ENCODE measurements at regions not wholly inside any gene's neighbourhood (a gene's known extent, or its start where the extent isn't known, plus 50 kb on each side); places are given as distances from the start of the nearest gene placed in this dataset.

GRCh38 chr1:9482403-9482802 lies 56.9 kb upstream of the SLC25A33 start:
- H3K4me2 ChIP-seq = no peak overlapping the region
- no peaks in the 10 kb centered on the region for H3K9me2 ChIP-seq
- no peak overlapping the region for H3K27ac ChIP-seq (ENCODE audit: low read depth in 2 of 2, low read length in 1 of 2)
- DNase-seq = no peak
- no peaks in the 10 kb centered on the region; a peak in 1 of 4 replicates for H3K4me1 ChIP-seq (ENCODE audit: control insufficient read depth in 1 of 2, insufficient read depth in 2 of 2, low read depth in 1 of 2, low read length in 1 of 2)
- POLR2A ChIA-PET = no interaction called here
- no peak overlapping the region for H3K9ac ChIP-seq
- H3K9me3 ChIP-seq = no peaks in the 10 kb centered on the region
- H3K36me3 ChIP-seq (replicated peaks in 1 of 2; ENCODE audit: control insufficient read depth in 1 of 2, insufficient read depth in 2 of 2, low read length in 1 of 2) = no peaks in the 10 kb centered on the region
- no peak overlapping the region for H2AFZ ChIP-seq (ENCODE audit: low read depth)
- no peak for TF ChIP-seq TEAD4 (IDR thresholded peaks at IDR 0.05; ENCODE audit: borderline replicate concordance, insufficient read depth)
- no peak for TF ChIP-seq RCOR1 (IDR thresholded peaks at IDR 0.05; ENCODE audit: low read length)
- no peak for TF ChIP-seq USF1 (IDR thresholded peaks at IDR 0.05; ENCODE audit: borderline replicate concordance, low read depth)
- no peak for TF ChIP-seq CTCF (IDR thresholded peaks at IDR 0.05)
- no peak for TF ChIP-seq RAD21 (IDR thresholded peaks at IDR 0.05; ENCODE audit: low read length)
- no peak for TF ChIP-seq EZH2phosphoT487 (IDR thresholded peaks at IDR 0.05; ENCODE audit: borderline replicate concordance, low read depth)
- TF ChIP-seq GATA2 (CRISPR knock-in tag; IDR thresholded peaks at IDR 0.05) = no peak
- TF ChIP-seq SMC3 (IDR thresholded peaks at IDR 0.05; ENCODE audit: low read depth, low read length) = no peak
- no peak for TF ChIP-seq USF2 (IDR thresholded peaks at IDR 0.05; ENCODE audit: borderline replicate concordance, low read depth, low read length)
- TF ChIP-seq MEF2A (IDR thresholded peaks at IDR 0.05; ENCODE audit: borderline replicate concordance, low read depth) = no peak
- TF ChIP-seq REST (IDR thresholded peaks at IDR 0.05; ENCODE audit: low read depth, low read length) = no peak
- TF ChIP-seq PBX3 (IDR thresholded peaks at IDR 0.05) = no peak
- TF ChIP-seq POLR2AphosphoS5 (IDR thresholded peaks at IDR 0.05; ENCODE audit: low read depth, low read length) = no peak
- TF ChIP-seq SIN3A (IDR thresholded peaks at IDR 0.05; ENCODE audit: borderline replicate concordance, low read depth, low read length) = no peak
- TF ChIP-seq FOSL2 (IDR thresholded peaks at IDR 0.05; ENCODE audit: borderline replicate concordance, low read depth) = no peak
- TF ChIP-seq RFX5 (IDR thresholded peaks at IDR 0.05; ENCODE audit: low read length) = no peak
- no peak for TF ChIP-seq TAF1 (IDR thresholded peaks at IDR 0.05; ENCODE audit: borderline replicate concordance, low read depth, low read length)
- TF ChIP-seq MAX (IDR thresholded peaks at IDR 0.05; ENCODE audit: low read depth) = no peak
- CTCF ChIA-PET = interaction anchor here (1.0 to 2.0 kb wide), 4 partner anchors 9 to 193 kb away, joined by 3 to 8 read pairs (median 4); no protein-coding TSS in a partner anchor
- no peaks in the 10 kb centered on the region for H3K27me3 ChIP-seq (ENCODE audit: insufficient read depth)
- H3K79me2 ChIP-seq (ENCODE audit: insufficient read depth) = no peaks in the 10 kb centered on the region
- 77% methylated on average over 7 of the region's 9 CpGs for WGBS (ENCODE audit: low lambda C conversion rate)
- no peaks in the 10 kb centered on the region for H4K20me1 ChIP-seq (ENCODE audit: insufficient read depth)
- no peak overlapping the region for H3K4me3 ChIP-seq (ENCODE audit: low read depth in 2 of 2, low read length in 1 of 2)
- H3F3A ChIP-seq (replicated peaks; ENCODE audit: insufficient read depth) = no peaks in the 10 kb centered on the region
